PC-9 (cell line): ENCODE measurements at regions not wholly inside any gene's neighbourhood (a gene's known extent, or its start where the extent isn't known, plus 50 kb on each side); places are given as distances from the start of the nearest gene placed in this dataset.

Experiments
- BruUV-seq: library from RNA; stranded (reverse); fragments of 400-500 nt; replicated peaks from 2 replicates; lab custom pipeline; 2021; lab: Mats Ljungman, UMichigan
- CTCF ChIA-PET: fragments of 300-600 bp; sonication (Branson Sonifier 250); formaldehyde crosslinking; loops from one replicate; lab custom pipeline; 2022; ENCODE audit warnings: antibody characterized with exemption; lab: Charles Lee
- POLR2A ChIA-PET: fragments of 300-600 bp; sonication (Branson Sonifier 250); formaldehyde crosslinking; loops from one replicate; lab custom pipeline; 2022; ENCODE audit warnings: antibody characterized with exemption; ENCODE audit not compliant: unreplicated experiment; lab: Charles Lee
- DNase-seq, 2 experiments: peaks; one replicate each; pipeline versions ENCODE4 v3.0.0 to v3.0.0-alpha.2; 2015 to 2022; ENCODE audit warnings: mixed read lengths in 1 of 2
- H2AFZ ChIP-seq: fragments of 200-600 bp; sonication (generic); 2 replicates; pipeline ENCODE4 v1.8.1; 2017; ENCODE audit warnings: antibody characterized with exemption
- H3F3A ChIP-seq: fragments of 200-600 bp; sonication (generic); 2 replicates; pipeline ENCODE4 v1.8.1; 2017; ENCODE audit warnings: antibody characterized with exemption, mild to moderate bottlenecking, low read depth; ENCODE audit not compliant: insufficient read depth
- H3K27ac ChIP-seq: fragments of 200-600 bp; sonication (generic); 2 replicates; pipeline ENCODE4 v1.6.1; 2016; ENCODE audit warnings: mixed run types
- H3K27me3 ChIP-seq: fragments of 200-600 bp; sonication (generic); 2 replicates; pipeline ENCODE4 v1.6.1; 2016; ENCODE audit warnings: low read depth, mixed run types; ENCODE audit not compliant: insufficient read depth
- H3K36me3 ChIP-seq: fragments of 200-600 bp; sonication (generic); 2 replicates; pipeline ENCODE4 v1.6.1; 2016; ENCODE audit warnings: low read depth, mixed run types
- H3K4me1 ChIP-seq: fragments of 200-600 bp; sonication (generic); replicated peaks from 2 replicates; pipeline ENCODE4 v1.6.1; 2016; ENCODE audit warnings: mixed run types; ENCODE audit not compliant: insufficient read depth
- H3K4me2 ChIP-seq: fragments of 200-600 bp; sonication (generic); 2 replicates; pipeline ENCODE4 v1.6.1; 2017; ENCODE audit warnings: mixed run types
- H3K4me3 ChIP-seq: fragments of 200-600 bp; sonication (generic); 2 replicates; pipeline ENCODE4 v1.6.1; 2016; ENCODE audit warnings: mixed run types
- H3K79me2 ChIP-seq: fragments of 200-600 bp; sonication (generic); 2 replicates; pipeline ENCODE4 v1.6.1; 2017; ENCODE audit warnings: low read depth, mixed run types
- H3K9me2 ChIP-seq: fragments of 200-600 bp; sonication (generic); 2 replicates; pipeline ENCODE4 v1.8.1; 2017; ENCODE audit warnings: mild to moderate bottlenecking; ENCODE audit not compliant: insufficient read depth
- H3K9me3 ChIP-seq: fragments of 200-600 bp; sonication (generic); 2 replicates; pipeline ENCODE4 v1.8.1; 2016; ENCODE audit warnings: low read depth; ENCODE audit not compliant: insufficient read depth
- H4K20me1 ChIP-seq: fragments of 200-600 bp; sonication (generic); 2 replicates; pipeline ENCODE4 v1.8.1; 2017; ENCODE audit not compliant: insufficient read depth
- CTCF ChIP-seq: fragments of 200-600 bp; sonication (generic); conservative IDR thresholded peaks from 2 replicates; pipeline ENCODE4 v1.6.1; 2017; ENCODE audit warnings: mixed run types, antibody characterized with exemption, mild to moderate bottlenecking, moderate library complexity
- EZH2 ChIP-seq: fragments of 200-600 bp; sonication (generic); IDR thresholded peaks from 2 replicates; pipeline ENCODE4 v1.8.0; 2017; ENCODE audit warnings: antibody characterized with exemption, low read depth
- intact Hi-C: fragments of 100-400 bp; cut with micrococcal nuclease; formaldehyde crosslinking; loops from one replicate; pipeline ENCODE4 v1.10.0; 2022; ENCODE audit not compliant: unreplicated experiment

- BruUV-seq: no TSS peak
- DNase-seq: no peak
- H3K27ac ChIP-seq: no peak overlapping the region
- H3K4me3 ChIP-seq: no peak overlapping the region
- no peak for TF ChIP-seq CTCF
- no peak for TF ChIP-seq EZH2
- ChIA-PET CTCF (no interaction called here), POLR2A (no interaction called here)
- H4K20me1 ChIP-seq: no peaks in the 10 kb centered on the region
- no peak overlapping the region for H2AFZ ChIP-seq
- no peaks in the 10 kb centered on the region for H3K36me3 ChIP-seq
- H3K4me1 ChIP-seq: no peaks in the 10 kb centered on the region
- no peaks in the 10 kb centered on the region for H3K9me2 ChIP-seq
- intact Hi-C loops: no loop called here
- no peaks in the 10 kb centered on the region for H3F3A ChIP-seq
- H3K9me3 ChIP-seq: no peaks in the 10 kb centered on the region
- no peaks in the 10 kb centered on the region for H3K79me2 ChIP-seq
- no peaks in the 10 kb centered on the region for H3K27me3 ChIP-seq
- H3K4me2 ChIP-seq: no peak overlapping the region
These were observed 95.7 kb downstream of the EMX2 start for GRCh38 chr10:117638200-117638599.

GRCh38 chr10:117638664-117639200 lies 96.2 kb downstream of the EMX2 start:
- Histone ChIP-seq H3K9me2 (no peaks in the 10 kb centered on the region), H3K27ac (no peak overlapping the region), H3K9me3 (no peaks in the 10 kb centered on the region), H3K36me3 (no peaks in the 10 kb centered on the region), H4K20me1 (no peaks in the 10 kb centered on the region), H3K79me2 (no peaks in the 10 kb centered on the region), H3K4me1 (no peaks in the 10 kb centered on the region), H3K4me2 (no peak overlapping the region), H3K27me3 (no peaks in the 10 kb centered on the region), H3F3A (no peaks in the 10 kb centered on the region), H3K4me3 (no peak overlapping the region), H2AFZ (no peak overlapping the region)
- TF ChIP-seq CTCF (no peak), EZH2 (no peak)
- no TSS peak for BruUV-seq
- DNase-seq: no peak
- intact Hi-C loops: no loop called here
- POLR2A ChIA-PET: no interaction called here
- CTCF ChIA-PET: no interaction called here

- intact Hi-C loops: no loop called here
These were observed 97.9 kb downstream of the EMX2 start for GRCh38 chr10:117640406-117640805.

More at GRCh38 chr10:117640406-117640805, 97.9 kb downstream of the EMX2 start:
- Histone ChIP-seq H3K4me1 (no peaks in the 10 kb centered on the region), H4K20me1 (no peaks in the 10 kb centered on the region), H3K4me3 (no peak overlapping the region), H3F3A (no peaks in the 10 kb centered on the region), H2AFZ (no peak overlapping the region), H3K36me3 (no peaks in the 10 kb centered on the region), H3K4me2 (no peak overlapping the region), H3K27ac (no peak overlapping the region), H3K9me3 (no peaks in the 10 kb centered on the region), H3K27me3 (no peaks in the 10 kb centered on the region), H3K79me2 (no peaks in the 10 kb centered on the region), H3K9me2 (no peaks in the 10 kb centered on the region)
- DNase-seq: no peak
- ChIA-PET CTCF (no interaction called here), POLR2A (no interaction called here)
- no TSS peak for BruUV-seq
- no peak for TF ChIP-seq EZH2
- TF ChIP-seq CTCF: no peak
